ENCODE measurements at regions not wholly inside any gene's neighbourhood (a gene's known extent, or its start where the extent isn't known, plus 50 kb on each side); places are given as distances from the start of the nearest gene placed in this dataset.
A peak's percentile ranks its signal among the peaks of the same experiment; 100 is the strongest.

DNA sequence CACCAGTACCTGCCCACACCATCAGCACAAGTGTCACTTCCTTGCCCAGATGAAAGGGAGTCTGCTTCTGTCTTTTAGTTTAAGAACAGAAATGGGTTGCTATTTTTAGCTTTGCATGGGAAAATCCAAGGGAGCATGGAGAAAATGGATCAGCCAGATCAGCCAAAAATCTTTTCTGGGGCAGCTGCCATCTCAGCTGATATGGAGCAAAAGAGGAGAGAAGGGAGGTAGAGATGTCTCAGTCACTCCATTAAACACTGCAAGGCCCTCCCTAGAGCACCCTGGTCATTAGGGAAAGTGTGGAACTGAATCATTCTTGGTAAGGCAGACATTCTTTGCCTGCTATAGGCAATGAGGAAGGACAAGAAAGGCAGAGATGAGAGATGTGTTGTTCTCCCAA is 79.9 kb downstream of the CTAGE1 start:
- no peaks in the 10 kb centered on the region for H3K36me3 ChIP-seq (replicated peaks in 1 of 2; ENCODE audit: control insufficient read depth in 2 of 2, insufficient read depth in 2 of 2, low read length in 2 of 2)
- no peak overlapping the region for H2BK15ac ChIP-seq (ENCODE audit: low read length)
- H3K23ac ChIP-seq (ENCODE audit: low read depth, low read length, poor library complexity), result no peak overlapping the region
- H4K8ac ChIP-seq (ENCODE audit: low read depth, low read length), result no peak overlapping the region
- no peak overlapping the region for H4K91ac ChIP-seq (ENCODE audit: low read depth, low read length, poor library complexity)
- no peak overlapping the region for H3K9ac ChIP-seq (ENCODE audit: low read depth, low read length, poor library complexity)
- H2BK5ac ChIP-seq (ENCODE audit: low read length), result no peak overlapping the region
- H3K18ac ChIP-seq (ENCODE audit: low read length), result no peak overlapping the region
- H3K14ac ChIP-seq (ENCODE audit: low read length), result no peak overlapping the region
- no peak for DNase-seq (ENCODE audit: low spot score)
- H2AK5ac ChIP-seq (ENCODE audit: low read depth, low read length), result no peak overlapping the region
- no peaks in the 10 kb centered on the region for H3K79me1 ChIP-seq (ENCODE audit: low read depth, low read length)
- H2BK12ac ChIP-seq (ENCODE audit: low read length), result no peak overlapping the region
- peaks cover 0 to 2% of the 10 kb centered on the region in 2 donors for H3K4me1 ChIP-seq (ENCODE audit: control insufficient read depth in 2 of 2, insufficient read depth in 1 of 2, low read depth in 1 of 2, low read length in 2 of 2)
- H3K4me2 ChIP-seq (ENCODE audit: insufficient read depth, low read length, poor library complexity, severe bottlenecking), result no peak overlapping the region
- no peak overlapping the region for H2AFZ ChIP-seq (ENCODE audit: low read length)
- H2BK120ac ChIP-seq (ENCODE audit: low read depth, low read length), result no peak overlapping the region
- H3K4me3 ChIP-seq (ENCODE audit: low read length in 2 of 2), result no peak overlapping the region
- no peak overlapping the region for H3K27ac ChIP-seq (replicated peaks; ENCODE audit: low read length)
- H3K4ac ChIP-seq (ENCODE audit: low read length), result no peak overlapping the region
- H3K9me3 ChIP-seq (replicated peaks in 1 of 2; ENCODE audit: control insufficient read depth in 2 of 2, insufficient read depth in 1 of 2, low read depth in 1 of 2, low read length in 2 of 2), result no peaks in the 10 kb centered on the region
- H3K27me3 ChIP-seq (ENCODE audit: control insufficient read depth in 3 of 3, insufficient read depth in 3 of 3, low read depth in 1 of 3, low read length in 3 of 3), result peaks cover 0 to 10% (median 0%) of the 10 kb centered on the region in 3 experiments

DNA sequence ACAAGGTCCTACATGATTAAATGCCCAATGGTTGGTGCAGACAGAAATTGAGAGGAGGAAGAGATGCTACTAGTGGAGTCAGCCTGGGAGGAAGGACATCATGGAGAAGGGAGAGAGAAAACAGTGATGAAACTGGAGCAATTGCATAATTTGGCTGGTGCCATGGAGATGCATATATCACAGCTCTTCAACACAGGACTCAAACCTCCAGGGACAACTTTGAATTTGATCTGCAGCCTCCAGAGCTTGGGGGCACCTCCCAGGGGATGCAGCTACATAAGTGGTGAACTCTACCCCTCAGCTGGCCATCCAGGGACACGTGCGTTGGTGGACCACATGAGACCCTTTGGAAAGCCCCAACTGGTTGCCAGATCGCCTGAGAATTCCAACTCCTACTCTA is 80.4 kb downstream of the CTAGE1 start:
- Histone ChIP-seq H3K4me3 (ENCODE audit: low read length in 2 of 2) (no peak overlapping the region), H3K27me3 (ENCODE audit: control insufficient read depth in 3 of 3, insufficient read depth in 3 of 3, low read depth in 1 of 3, low read length in 3 of 3) (peaks cover 0 to 10% (median 0%) of the 10 kb centered on the region in 3 experiments), H2AK5ac (ENCODE audit: low read depth, low read length) (no peak overlapping the region), H3K14ac (ENCODE audit: low read length) (no peak overlapping the region), H2BK5ac (ENCODE audit: low read length) (no peak overlapping the region), H3K27ac (replicated peaks; ENCODE audit: low read length) (no peak overlapping the region), H4K8ac (ENCODE audit: low read depth, low read length) (no peak overlapping the region), H2BK12ac (ENCODE audit: low read length) (no peak overlapping the region), H2BK15ac (ENCODE audit: low read length) (no peak overlapping the region), H3K9ac (ENCODE audit: low read depth, low read length, poor library complexity) (no peak overlapping the region), H4K91ac (ENCODE audit: low read depth, low read length, poor library complexity) (no peak overlapping the region), H3K18ac (ENCODE audit: low read length) (no peak overlapping the region), H2AFZ (ENCODE audit: low read length) (no peak overlapping the region), H3K4me2 (ENCODE audit: insufficient read depth, low read length, poor library complexity, severe bottlenecking) (no peak overlapping the region), H2BK120ac (ENCODE audit: low read depth, low read length) (no peak overlapping the region), H3K23ac (ENCODE audit: low read depth, low read length, poor library complexity) (no peak overlapping the region), H3K9me3 (replicated peaks in 1 of 2; ENCODE audit: control insufficient read depth in 2 of 2, insufficient read depth in 1 of 2, low read depth in 1 of 2, low read length in 2 of 2) (no peaks in the 10 kb centered on the region), H3K4ac (ENCODE audit: low read length) (no peak overlapping the region), H3K79me1 (ENCODE audit: low read depth, low read length) (no peaks in the 10 kb centered on the region), H3K36me3 (replicated peaks in 1 of 2; ENCODE audit: control insufficient read depth in 2 of 2, insufficient read depth in 2 of 2, low read length in 2 of 2) (no peaks in the 10 kb centered on the region), H3K4me1 (ENCODE audit: control insufficient read depth in 2 of 2, insufficient read depth in 1 of 2, low read depth in 1 of 2, low read length in 2 of 2) (peaks cover 0 to 2% of the 10 kb centered on the region in 2 donors)
- WGBS, 2 donors (ENCODE audit: extremely low coverage in 2 of 2, insufficient read length in 2 of 2, insufficient replicate concordance in 1 of 2), result no CpG with 5 or more reads among the region's 3 CpGs
- DNase-seq (ENCODE audit: low spot score), result no peak

DNA sequence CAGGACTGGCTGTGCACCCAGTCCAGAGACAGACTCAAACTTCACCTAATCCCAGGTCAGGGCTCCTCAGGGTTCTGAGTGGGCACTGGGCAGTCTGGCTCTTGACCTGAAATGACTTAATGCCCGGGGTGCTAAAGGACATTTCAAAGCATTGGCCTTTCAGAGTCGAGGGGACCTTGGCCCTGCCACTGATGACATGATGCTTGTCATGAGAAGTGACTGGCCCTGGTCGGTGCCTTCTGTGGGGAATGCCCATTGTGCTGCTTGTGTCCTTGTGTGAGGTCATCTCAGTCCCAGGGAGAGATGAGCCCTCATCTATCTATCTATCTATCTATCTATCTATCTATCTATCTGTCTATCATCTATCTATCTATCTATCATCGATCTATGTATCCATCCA is 81.3 kb downstream of the CTAGE1 start:
- H3K27me3 ChIP-seq (ENCODE audit: control insufficient read depth in 3 of 3, insufficient read depth in 3 of 3, low read depth in 1 of 3, low read length in 3 of 3), result peaks cover 0 to 7% (median 0%) of the 10 kb centered on the region in 3 experiments
- H3K4ac ChIP-seq (ENCODE audit: low read length), result no peak overlapping the region

DNA sequence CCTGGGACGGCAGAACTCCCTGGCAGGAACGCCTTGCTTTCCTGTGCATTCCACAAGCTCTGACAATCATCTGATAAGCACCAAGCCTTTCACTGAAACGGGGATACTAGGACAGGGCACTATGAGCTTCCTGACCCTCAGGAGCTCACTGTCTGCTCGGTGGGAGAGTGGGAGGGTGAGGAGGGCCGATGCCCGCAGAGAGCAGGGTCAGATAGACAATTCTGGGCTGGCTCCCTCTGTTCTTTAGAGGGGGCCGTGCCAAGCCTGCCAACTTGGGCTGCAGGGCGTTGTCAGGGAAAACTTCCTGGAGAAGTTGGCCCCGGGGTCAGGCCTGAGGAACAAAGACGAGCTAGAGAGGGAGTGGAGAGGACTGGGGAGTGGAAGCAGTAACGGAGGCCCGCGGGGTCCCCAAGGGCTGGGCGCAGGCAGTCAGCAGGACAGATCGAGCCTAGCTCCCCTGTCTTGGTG is 82.0 kb downstream of the CTAGE1 start:
- no peak overlapping the region for H2AFZ ChIP-seq (ENCODE audit: low read length)
- peaks cover 0 to 7% (median 0%) of the 10 kb centered on the region in 3 experiments for H3K27me3 ChIP-seq (ENCODE audit: control insufficient read depth in 3 of 3, insufficient read depth in 3 of 3, low read depth in 1 of 3, low read length in 3 of 3)

More for the DNA sequence above, 81.3 kb downstream of the CTAGE1 start:
- Histone ChIP-seq H2AFZ (ENCODE audit: low read length) (no peak overlapping the region), H4K91ac (ENCODE audit: low read depth, low read length, poor library complexity) (no peak overlapping the region), H3K14ac (ENCODE audit: low read length) (no peak overlapping the region), H3K23ac (ENCODE audit: low read depth, low read length, poor library complexity) (no peak overlapping the region), H2AK5ac (ENCODE audit: low read depth, low read length) (peak overlapping the region; percentile 45), H2BK5ac (ENCODE audit: low read length) (peak overlapping the region; percentile 40), H2BK120ac (ENCODE audit: low read depth, low read length) (no peak overlapping the region), H3K79me1 (ENCODE audit: low read depth, low read length) (no peaks in the 10 kb centered on the region), H4K8ac (ENCODE audit: low read depth, low read length) (no peak overlapping the region), H3K4me3 (ENCODE audit: low read length in 2 of 2) (no peak overlapping the region), H3K9ac (ENCODE audit: low read depth, low read length, poor library complexity) (no peak overlapping the region), H3K36me3 (replicated peaks in 1 of 2; ENCODE audit: control insufficient read depth in 2 of 2, insufficient read depth in 2 of 2, low read length in 2 of 2) (no peaks in the 10 kb centered on the region), H3K4me1 (ENCODE audit: control insufficient read depth in 2 of 2, insufficient read depth in 1 of 2, low read depth in 1 of 2, low read length in 2 of 2) (peaks cover 0 to 1% of the 10 kb centered on the region in 2 donors), H3K27ac (replicated peaks; ENCODE audit: low read length) (no peak overlapping the region), H3K18ac (ENCODE audit: low read length) (no peak overlapping the region), H2BK12ac (ENCODE audit: low read length) (no peak overlapping the region), H3K9me3 (replicated peaks in 1 of 2; ENCODE audit: control insufficient read depth in 2 of 2, insufficient read depth in 1 of 2, low read depth in 1 of 2, low read length in 2 of 2) (no peaks in the 10 kb centered on the region), H3K4me2 (ENCODE audit: insufficient read depth, low read length, poor library complexity, severe bottlenecking) (no peak overlapping the region), H2BK15ac (ENCODE audit: low read length) (no peak overlapping the region)
- no CpG with 5 or more reads among the region's 4 CpGs for WGBS, 2 donors (ENCODE audit: extremely low coverage in 2 of 2, insufficient read length in 2 of 2, insufficient replicate concordance in 1 of 2)
- no peak for DNase-seq (ENCODE audit: low spot score)

More for the DNA sequence above, 82.0 kb downstream of the CTAGE1 start:
- Histone ChIP-seq H3K36me3 (replicated peaks in 1 of 2; ENCODE audit: control insufficient read depth in 2 of 2, insufficient read depth in 2 of 2, low read length in 2 of 2) (no peaks in the 10 kb centered on the region), H2BK15ac (ENCODE audit: low read length) (peak overlapping the region; percentile 20), H3K4me1 (ENCODE audit: control insufficient read depth in 2 of 2, insufficient read depth in 1 of 2, low read depth in 1 of 2, low read length in 2 of 2) (peaks cover 0 to 3% of the 10 kb centered on the region in 2 donors), H3K4me3 (ENCODE audit: low read length in 2 of 2) (no peak overlapping the region), H3K18ac (ENCODE audit: low read length) (peak overlapping the region; percentile 52), H3K14ac (ENCODE audit: low read length) (no peak overlapping the region), H3K4ac (ENCODE audit: low read length) (peak overlapping the region; percentile 12), H3K23ac (ENCODE audit: low read depth, low read length, poor library complexity) (no peak overlapping the region), H2BK5ac (ENCODE audit: low read length) (peak overlapping the region; percentile 40), H2BK12ac (ENCODE audit: low read length) (no peak overlapping the region), H4K8ac (ENCODE audit: low read depth, low read length) (no peak overlapping the region), H2BK120ac (ENCODE audit: low read depth, low read length) (no peak overlapping the region), H3K9ac (ENCODE audit: low read depth, low read length, poor library complexity) (no peak overlapping the region), H3K9me3 (replicated peaks in 1 of 2; ENCODE audit: control insufficient read depth in 2 of 2, insufficient read depth in 1 of 2, low read depth in 1 of 2, low read length in 2 of 2) (no peaks in the 10 kb centered on the region), H3K79me1 (ENCODE audit: low read depth, low read length) (no peaks in the 10 kb centered on the region), H3K4me2 (ENCODE audit: insufficient read depth, low read length, poor library complexity, severe bottlenecking) (no peak overlapping the region), H2AK5ac (ENCODE audit: low read depth, low read length) (peak overlapping the region; percentile 45), H3K27ac (replicated peaks; ENCODE audit: low read length) (no peak overlapping the region), H4K91ac (ENCODE audit: low read depth, low read length, poor library complexity) (no peak overlapping the region)
- no peak for DNase-seq (ENCODE audit: low spot score)
- WGBS, 2 donors (ENCODE audit: extremely low coverage in 2 of 2, insufficient read length in 2 of 2, insufficient replicate concordance in 1 of 2), result no CpG with 5 or more reads among the region's 15 CpGs
